HG03558 (cell line): ENCODE measurements at regions not wholly inside any gene's neighbourhood (a gene's known extent, or its start where the extent isn't known, plus 50 kb on each side); places are given as distances from the start of the nearest gene placed in this dataset.
"Not testable (repeated sequence)": the region's sequence is repeated elsewhere in the genome, so short reads cannot be mapped to it uniquely, and the experiment has no call there.

Source experiments
- ATAC-seq: cut with Tn5 transposase; IDR thresholded peaks from one replicate; pipeline ENCODE4 v1.9.1; 2021; ENCODE audit warnings: moderate number of reproducible peaks; ENCODE audit not compliant: unreplicated experiment; ENCODE audit errors: extremely low read depth

DNA sequence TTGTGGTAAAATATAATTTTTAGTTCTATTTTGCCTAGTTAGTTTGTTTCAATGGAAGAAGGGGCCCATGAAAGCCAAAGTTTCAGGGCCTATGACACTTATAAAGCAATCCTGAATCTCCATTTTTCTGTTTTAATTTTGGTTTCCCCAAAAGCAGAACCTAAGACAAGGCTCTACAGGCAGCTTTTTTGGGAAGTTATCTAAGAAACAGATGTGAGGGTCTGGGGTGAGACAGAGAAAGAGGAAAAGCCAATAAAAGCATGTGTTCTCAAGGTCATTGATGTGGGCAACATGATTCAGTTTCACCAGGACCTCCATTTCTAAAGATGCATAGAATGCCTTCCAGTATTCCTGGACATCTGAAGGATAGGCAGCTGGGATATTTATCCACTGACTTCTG, 598.5 kb downstream of the PDCD6IP start:
- ATAC-seq = no peak

DNA sequence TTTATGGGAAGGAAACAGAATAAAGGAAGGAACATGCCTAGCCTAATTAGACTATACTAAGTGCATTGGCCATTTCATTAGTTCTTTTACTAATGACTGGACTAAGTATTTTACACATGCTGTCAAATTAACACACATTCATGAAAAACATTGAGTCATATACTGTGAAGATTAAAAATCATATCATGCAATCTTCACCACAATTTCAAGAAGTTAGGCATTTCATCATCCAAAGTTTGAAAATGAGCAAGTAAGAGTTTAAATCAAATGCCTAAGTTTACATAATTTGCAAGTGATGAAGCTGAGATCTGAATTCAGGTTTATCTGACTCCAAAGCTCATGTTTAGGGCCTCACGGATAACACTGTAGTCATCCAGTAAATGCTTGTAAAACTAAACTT, 601.0 kb downstream of the PDCD6IP start:
- ATAC-seq = no peak

DNA sequence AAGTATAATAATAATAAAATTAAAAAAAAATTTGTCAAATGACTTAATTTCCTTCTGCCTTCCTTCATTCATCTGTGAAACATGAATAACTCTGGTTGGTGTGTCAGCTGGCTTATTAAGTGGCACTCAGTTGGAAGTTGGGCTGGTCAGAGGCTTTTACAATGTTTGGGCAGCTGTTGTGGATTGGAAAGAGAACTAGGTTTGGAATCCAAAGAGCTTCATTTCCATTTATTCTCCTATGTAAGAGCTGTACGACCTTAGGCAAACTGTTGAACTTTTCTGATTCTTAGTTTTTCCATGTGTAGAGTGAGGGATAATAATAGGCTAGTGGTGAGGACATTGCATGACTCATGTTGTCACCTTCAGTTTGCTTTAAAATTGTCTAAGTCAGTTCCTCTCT, 606.7 kb downstream of the PDCD6IP start:
- ATAC-seq = no peak

GRCh38 chr3:34407281-34407680, 608.9 kb downstream of the PDCD6IP start:
- ATAC-seq = no peak

- no peak for ATAC-seq
These were observed 609.7 kb downstream of the PDCD6IP start for GRCh38 chr3:34408088-34408487.

GRCh38 chr3:34411596-34411995, 613.2 kb downstream of the PDCD6IP start:
- no peak for ATAC-seq

DNA sequence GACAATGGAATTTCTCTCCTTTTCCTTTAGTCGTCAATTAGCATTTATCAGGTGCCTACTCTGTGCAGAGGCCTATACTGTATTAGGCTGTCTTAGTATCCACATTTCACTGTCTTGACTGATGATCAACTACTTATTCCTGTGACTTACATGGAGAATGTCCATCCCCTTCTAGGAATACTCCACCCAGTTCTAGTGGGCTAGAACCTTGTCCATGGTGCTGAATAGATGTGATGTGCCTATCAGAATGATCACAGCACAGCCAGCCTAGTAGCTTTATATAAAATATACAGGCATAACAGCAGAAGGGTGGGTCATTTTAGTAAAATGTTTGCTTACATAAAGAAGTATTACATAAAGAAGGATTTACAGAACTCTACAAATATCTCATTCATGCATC, 621.4 kb downstream of the PDCD6IP start:
- no peak for ATAC-seq

GRCh38 chr3:34421762-34422161, 623.3 kb downstream of the PDCD6IP start:
- no peak for ATAC-seq

GRCh38 chr3:34439796-34440195, 641.4 kb downstream of the PDCD6IP start:
- ATAC-seq = no peak

DNA sequence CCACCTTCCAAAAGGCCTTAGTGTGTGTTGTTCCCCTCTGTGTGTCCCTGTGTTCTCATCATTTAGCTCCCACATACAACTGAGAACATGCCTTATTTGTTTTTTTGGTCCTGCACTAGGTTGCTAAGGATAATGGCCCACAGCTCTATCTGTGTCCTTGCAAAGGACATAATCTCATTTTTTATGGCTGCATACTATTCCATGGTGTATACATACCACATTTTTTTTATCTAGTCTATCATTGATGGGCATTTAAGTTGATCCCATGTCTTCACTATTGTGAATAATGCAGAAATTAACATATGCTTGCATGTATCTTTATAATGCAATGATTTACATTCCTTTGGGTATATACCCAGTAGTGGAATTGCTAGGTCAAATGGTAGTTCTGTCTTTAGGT, 645.7 kb downstream of the PDCD6IP start:
- no peak for ATAC-seq

- ATAC-seq = no peak
These were observed 650.9 kb downstream of the PDCD6IP start for GRCh38 chr3:34449305-34449704.

DNA sequence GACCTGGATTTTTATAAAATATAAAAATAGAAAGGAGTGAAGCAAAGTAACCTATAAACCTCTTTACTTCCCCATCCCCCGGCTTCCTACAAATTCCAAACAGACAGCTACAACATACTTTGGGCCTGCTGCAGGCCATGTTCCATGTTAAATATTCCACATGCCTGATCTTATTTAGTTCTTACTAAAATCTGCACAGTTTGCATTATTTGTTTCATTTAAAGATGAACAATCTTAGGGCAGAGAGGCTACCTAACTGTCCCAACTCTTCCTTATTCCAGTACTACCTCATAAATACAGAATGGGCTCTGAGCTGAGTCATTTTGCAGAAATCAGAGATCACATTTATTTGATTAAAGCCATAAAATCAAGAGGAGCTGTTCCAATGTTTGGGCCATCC, 665.0 kb downstream of the PDCD6IP start:
- ATAC-seq = no peak

DNA sequence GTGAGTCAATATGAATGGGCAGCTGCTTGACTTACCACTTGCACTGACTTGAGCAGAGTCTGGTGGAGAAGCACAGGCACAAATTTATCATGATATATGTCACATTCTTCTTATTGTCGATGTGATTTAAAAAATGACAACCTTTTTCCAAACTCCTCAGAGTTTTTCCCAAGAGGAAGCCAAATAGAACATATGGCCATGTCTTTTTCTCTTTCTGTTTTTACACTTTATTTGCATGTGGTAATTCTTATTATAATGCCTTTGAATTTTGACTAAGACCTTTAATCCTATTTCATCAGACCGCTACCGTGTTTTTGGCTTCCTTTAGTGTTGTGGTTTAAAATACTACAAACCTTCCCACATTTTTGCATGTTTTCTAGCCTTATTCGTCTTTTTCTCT, 666.2 kb downstream of the PDCD6IP start:
- ATAC-seq = no peak

- no peak for ATAC-seq
These were observed 677.4 kb downstream of the PDCD6IP start for GRCh38 chr3:34475851-34476250.

DNA sequence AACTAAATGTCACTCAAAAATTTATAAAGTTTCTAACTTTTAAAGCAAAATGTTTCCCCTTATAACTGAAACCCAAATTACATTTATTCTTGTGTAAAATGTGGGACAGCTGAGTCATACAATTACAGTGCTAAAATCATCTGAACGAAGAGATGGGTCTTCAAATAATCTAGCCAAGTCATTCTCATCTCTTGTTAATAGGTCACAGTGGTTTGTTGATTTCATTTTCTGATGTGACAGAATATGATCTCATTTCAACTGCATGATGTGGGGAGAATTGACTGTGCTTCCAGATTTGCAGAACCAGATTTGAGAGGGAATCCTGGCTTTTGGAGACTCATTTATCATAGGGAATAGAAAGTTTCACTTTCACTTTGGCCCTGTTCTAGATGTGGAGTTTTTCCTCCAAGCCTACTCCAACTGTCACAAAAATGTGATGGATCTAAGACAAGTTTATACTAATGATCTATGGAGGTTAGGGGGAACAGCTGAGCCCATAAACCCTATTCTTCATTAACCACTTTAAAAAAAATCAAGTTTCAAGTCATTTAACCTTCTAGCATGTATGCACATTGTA, 685.0 kb downstream of the PDCD6IP start:
- ATAC-seq = no peak

DNA sequence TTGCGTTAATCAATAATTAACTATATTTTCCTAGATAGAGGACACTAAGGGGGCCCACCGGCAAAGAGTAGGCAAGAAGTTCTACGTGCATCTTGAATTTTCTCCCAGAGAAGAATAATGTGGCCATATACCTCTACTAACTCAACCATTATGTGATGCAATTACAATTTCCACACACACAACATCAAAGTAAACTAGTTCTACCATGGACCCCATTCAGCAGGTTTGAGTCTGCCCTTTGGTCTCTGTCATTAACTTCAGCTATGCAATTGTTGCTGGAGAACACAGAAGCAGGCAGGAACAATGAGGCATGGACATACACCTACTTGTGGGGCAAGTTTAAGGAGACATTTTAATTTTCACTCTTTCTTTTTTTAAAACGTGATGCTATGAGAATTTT, 705.9 kb downstream of the PDCD6IP start:
- no peak for ATAC-seq

GRCh38 chr3:34504775-34505174, 706.3 kb downstream of the PDCD6IP start:
- ATAC-seq = no peak

GRCh38 chr3:34508732-34509131, 710.3 kb downstream of the PDCD6IP start:
- no peak for ATAC-seq

DNA sequence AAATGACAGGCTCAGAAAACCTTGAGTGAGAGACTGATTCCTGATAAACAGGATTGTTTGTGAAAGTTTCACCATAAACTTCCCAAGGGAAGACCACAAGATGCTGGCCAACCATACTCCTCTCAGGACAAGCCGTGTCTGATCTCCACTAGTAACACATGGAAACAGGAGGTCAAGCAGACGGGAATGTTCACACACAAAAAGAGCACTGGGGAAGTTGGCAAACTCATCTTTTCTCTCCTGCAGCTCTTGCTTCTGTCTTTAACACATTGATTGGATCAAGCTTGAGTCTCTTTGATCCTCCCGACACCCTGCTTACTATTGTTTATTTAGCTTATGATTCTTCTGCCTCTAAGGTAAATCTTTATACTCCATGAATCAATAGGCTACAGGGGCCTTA, 713.5 kb downstream of the PDCD6IP start:
- no peak for ATAC-seq

GRCh38 chr3:34519008-34519407, 720.6 kb downstream of the PDCD6IP start:
- ATAC-seq = not testable (repeated sequence)

DNA sequence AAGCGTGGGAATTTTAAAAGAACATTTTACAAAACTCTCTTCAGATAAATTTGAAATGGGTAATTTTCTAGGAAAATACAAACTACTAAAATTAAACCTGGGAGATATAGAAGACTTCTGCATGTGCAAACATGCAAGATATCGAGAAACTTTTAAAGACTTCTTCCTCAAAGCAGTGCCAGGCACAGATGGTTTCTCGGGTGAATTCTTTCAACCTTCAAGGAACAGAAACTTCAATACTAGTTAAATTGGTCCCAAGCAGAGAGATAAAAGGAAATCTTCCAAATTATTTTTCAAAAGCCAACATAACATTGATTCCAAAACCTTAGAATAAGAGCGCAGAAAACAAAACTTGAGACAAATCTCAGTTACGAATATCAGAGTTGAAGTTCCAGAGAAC, 732.7 kb downstream of the PDCD6IP start:
- no peak for ATAC-seq

GRCh38 chr3:34533451-34533850, 735.0 kb downstream of the PDCD6IP start:
- no peak for ATAC-seq

GRCh38 chr3:34534013-34534412, 735.6 kb downstream of the PDCD6IP start:
- no peak for ATAC-seq
